ENCODE measurements at regions not wholly inside any gene's neighbourhood (a gene's known extent, or its start where the extent isn't known, plus 50 kb on each side); places are given as distances from the start of the nearest gene placed in this dataset.

DNA sequence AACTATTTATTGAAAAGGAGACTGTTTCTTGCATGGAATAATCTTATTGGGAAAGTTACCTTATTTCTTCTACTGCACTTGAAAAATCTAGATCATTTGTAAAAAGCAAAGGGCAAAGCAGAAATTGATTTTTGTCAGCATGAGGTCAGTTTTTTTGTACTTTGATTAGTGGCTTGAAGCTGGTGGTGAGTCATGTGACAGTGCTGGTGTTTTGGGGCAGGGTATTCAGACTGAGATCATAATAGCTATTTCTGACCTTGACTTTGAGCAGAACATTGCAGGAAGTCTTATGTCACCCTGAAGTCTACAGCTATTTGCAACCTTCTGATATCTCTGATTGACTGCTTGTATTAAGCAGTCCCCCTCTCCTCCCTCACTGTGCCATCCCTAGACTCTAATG, 66.3 kb upstream of the SORCS3 start:
- Histone ChIP-seq H3K27ac (no peak overlapping the region), H3K4me1 (no peaks in the 10 kb centered on the region), H3K36me3 (no peaks in the 10 kb centered on the region), H3K27me3 (no peaks in the 10 kb centered on the region), H3K9me3 (peaks cover 0 to 19% of the 10 kb centered on the region in 2 donors), H3K4me3 (no peak overlapping the region)
- no peak for DNase-seq (ENCODE audit: low spot score in 2 of 2)
- intact Hi-C loops (cut with DNase I) = no loop called here
- TF ChIP-seq, protein P1, sequence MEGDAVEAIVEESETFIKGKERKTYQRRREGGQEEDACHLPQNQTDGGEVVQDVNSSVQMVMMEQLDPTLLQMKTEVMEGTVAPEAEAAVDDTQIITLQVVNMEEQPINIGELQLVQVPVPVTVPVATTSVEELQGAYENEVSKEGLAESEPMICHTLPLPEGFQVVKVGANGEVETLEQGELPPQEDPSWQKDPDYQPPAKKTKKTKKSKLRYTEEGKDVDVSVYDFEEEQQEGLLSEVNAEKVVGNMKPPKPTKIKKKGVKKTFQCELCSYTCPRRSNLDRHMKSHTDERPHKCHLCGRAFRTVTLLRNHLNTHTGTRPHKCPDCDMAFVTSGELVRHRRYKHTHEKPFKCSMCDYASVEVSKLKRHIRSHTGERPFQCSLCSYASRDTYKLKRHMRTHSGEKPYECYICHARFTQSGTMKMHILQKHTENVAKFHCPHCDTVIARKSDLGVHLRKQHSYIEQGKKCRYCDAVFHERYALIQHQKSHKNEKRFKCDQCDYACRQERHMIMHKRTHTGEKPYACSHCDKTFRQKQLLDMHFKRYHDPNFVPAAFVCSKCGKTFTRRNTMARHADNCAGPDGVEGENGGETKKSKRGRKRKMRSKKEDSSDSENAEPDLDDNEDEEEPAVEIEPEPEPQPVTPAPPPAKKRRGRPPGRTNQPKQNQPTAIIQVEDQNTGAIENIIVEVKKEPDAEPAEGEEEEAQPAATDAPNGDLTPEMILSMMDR (IDR thresholded peaks at IDR 0.05) = no peak

DNA sequence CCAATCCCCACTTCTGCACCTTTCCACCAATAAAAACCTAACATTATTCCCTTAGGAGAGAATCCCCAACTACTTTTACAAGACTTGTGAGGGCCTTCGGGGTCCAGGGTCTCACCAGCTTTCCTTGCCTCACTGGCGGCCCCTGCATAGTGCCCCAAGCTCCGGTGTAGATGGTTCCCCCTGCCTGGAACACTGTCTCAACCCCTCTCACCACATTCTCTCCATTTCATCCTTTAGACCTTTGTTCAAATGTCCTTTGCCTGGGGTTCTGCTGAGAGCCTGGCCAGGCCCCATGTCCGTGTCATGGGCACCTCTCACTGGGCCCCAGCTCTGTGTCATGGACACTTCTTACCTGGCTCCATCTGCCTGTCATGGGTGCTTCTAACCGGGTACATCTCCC, 64.5 kb upstream of the SORCS3 start:
- TF ChIP-seq, protein P1 (IDR thresholded peaks at IDR 0.05) = no peak
- no peaks in the 10 kb centered on the region for H3K36me3 ChIP-seq

DNA sequence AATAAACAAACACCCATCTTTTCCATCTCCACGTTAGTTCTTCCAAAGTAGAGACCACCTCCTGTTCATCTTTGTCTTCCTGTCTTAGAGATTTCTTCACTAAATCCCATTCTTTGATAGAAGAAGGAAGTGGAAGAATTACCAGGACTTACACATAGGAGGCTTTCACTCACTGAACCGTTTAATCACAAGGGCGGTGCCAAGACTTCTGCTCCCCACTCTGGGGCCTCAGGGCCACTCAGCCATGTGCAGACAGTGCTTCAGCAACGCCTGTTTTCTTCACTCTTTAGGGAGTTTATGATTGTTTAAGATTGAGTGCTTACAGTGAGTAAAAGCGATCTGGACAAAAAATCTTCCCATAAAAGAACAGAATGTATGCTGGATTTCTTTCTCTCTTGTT, 63.9 kb upstream of the SORCS3 start:
- Histone ChIP-seq H3K4me3 (no peak overlapping the region), H3K27ac (no peak overlapping the region), H3K4me1 (no peaks in the 10 kb centered on the region), H3K36me3 (no peaks in the 10 kb centered on the region), H3K27me3 (no peaks in the 10 kb centered on the region), H3K9me3 (no peaks in the 10 kb centered on the region)
- no peak for DNase-seq (ENCODE audit: low spot score in 2 of 2)
- intact Hi-C loops (cut with DNase I) = loop anchor here (1.0 kb wide), 1 partner anchor 24 kb away; no protein-coding TSS in a partner anchor
- TF ChIP-seq, protein P1 (IDR thresholded peaks at IDR 0.05) = no peak

More for the DNA sequence above, 64.5 kb upstream of the SORCS3 start:
- Histone ChIP-seq H3K27me3 (no peaks in the 10 kb centered on the region), H3K4me1 (no peaks in the 10 kb centered on the region), H3K27ac (no peak overlapping the region), H3K4me3 (no peak overlapping the region), H3K9me3 (peaks cover 0 to 3% of the 10 kb centered on the region in 2 donors)
- intact Hi-C loops (cut with DNase I) = loop anchor here (1.0 kb wide), 1 partner anchor 23 kb away; no protein-coding TSS in a partner anchor
- DNase-seq (ENCODE audit: low spot score in 2 of 2) = no peak

DNA sequence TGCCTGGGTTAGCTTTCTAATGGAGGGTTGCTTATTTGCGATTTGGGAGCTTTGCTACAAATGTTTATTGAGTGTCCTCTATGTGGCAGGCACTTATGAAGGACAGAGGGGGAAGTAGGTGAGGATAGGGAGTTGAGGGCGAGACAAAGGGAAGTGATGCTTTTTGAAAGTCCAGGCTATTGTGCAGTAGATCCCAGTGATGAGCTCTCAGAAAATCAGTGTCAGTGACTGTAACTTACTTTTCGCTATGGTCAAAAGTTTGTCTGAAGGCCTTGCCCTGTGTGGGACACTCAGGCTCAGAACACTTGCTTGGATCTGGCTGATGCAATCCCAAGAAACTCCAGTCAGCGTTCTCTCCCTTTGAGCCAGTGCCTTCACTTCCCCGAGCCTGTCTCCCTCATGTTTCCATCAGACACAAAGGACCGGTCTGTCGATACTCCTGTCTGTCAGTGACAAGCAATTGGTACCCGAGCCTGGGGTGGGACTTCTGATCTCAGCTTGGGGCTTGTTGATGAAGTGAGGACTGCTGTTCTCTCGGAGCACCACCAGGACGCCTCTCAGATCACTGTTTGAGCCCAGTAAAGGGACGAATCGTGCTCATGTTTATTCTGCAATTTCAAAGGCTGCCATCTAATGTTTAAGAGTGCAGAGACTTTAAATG, 63.1 kb upstream of the SORCS3 start:
- Histone ChIP-seq H3K4me1 (no peaks in the 10 kb centered on the region), H3K36me3 (no peaks in the 10 kb centered on the region), H3K4me3 (no peak overlapping the region), H3K9me3 (no peaks in the 10 kb centered on the region), H3K27me3 (no peaks in the 10 kb centered on the region), H3K27ac (no peak overlapping the region)
- no peak for DNase-seq (ENCODE audit: low spot score in 2 of 2)
- TF ChIP-seq, protein P1 (IDR thresholded peaks at IDR 0.05) = no peak
- intact Hi-C loops (cut with DNase I) = loop anchor here (1.0 kb wide), 1 partner anchor 25 kb away; no protein-coding TSS in a partner anchor

DNA sequence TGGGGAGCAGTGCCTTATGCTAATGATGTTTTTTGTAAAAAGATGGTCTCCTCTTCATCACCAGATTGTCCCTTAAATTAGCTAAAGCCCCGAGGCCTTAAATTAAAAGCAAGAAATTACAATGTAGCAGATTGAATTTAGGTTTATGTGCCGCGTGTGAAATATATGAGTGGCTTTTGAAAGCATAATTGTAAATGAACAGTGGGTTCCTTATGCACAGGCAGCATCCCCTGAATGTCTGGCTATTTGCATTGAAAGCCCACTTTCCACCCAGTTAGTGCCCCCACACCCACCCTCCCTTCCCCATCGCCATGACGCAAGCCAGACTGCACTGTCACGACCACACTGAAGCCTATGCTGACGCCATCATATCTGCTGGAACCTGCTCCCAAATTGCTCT, 62.4 kb upstream of the SORCS3 start:
- intact Hi-C loops (cut with DNase I) = no loop called here
- Histone ChIP-seq H3K27me3 (no peaks in the 10 kb centered on the region), H3K36me3 (no peaks in the 10 kb centered on the region), H3K9me3 (no peaks in the 10 kb centered on the region), H3K27ac (no peak overlapping the region), H3K4me3 (no peak overlapping the region), H3K4me1 (no peaks in the 10 kb centered on the region)
- no peak for DNase-seq (ENCODE audit: low spot score in 2 of 2)
- TF ChIP-seq, protein P1 (IDR thresholded peaks at IDR 0.05) = no peak
